ENCODE measurements at regions not wholly inside any gene's neighbourhood (a gene's known extent, or its start where the extent isn't known, plus 50 kb on each side); places are given as distances from the start of the nearest gene placed in this dataset.
"Not testable (repeated sequence)": the region's sequence is repeated elsewhere in the genome, so short reads cannot be mapped to it uniquely, and the experiment has no call there.

DNA sequence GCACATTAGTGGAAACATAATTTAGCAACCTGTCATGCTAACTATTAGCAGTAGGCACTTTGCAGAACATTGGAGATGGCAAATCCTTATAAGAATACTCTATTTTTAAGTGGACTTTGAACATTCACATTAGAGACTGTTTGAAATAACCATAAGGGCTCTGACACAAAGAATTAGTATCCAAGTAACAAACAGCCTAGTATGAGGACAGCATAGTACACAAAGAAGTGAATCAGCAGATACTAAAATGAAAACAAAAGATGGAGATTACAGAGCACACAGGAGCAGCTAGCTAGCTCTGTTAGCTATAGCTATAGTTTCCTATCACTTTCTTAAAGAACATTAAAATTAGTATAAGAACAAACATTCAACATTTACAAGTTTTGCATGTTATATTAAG lies 256.3 kb upstream of the SPOPL start:
- CTCF ChIA-PET, result no interaction called here
- intact Hi-C loops (cut with micrococcal nuclease; ENCODE audit: unreplicated experiment), result no loop called here
- H3K9me2 ChIP-seq (ENCODE audit: insufficient read depth), result no peaks in the 10 kb centered on the region

DNA sequence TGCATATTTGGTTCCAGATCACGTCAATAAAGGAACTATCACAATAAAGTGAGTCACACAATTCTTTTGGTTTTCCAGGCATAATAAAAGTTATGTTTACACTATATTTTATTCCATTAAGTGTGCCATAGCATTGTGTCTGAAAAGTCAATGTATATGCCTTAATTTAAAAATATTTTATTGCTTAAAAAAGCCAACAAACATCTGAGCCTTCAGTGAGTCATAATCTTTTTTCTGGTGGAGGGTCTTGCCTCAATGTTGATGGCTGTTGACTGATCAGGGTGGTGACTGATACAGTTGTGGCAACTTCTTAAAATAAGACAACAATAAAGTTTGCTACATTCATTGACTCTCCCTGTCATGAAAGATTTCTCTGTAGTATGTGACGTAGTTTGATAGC lies 254.3 kb upstream of the SPOPL start:
- TF ChIP-seq EZH2 (IDR thresholded peaks at IDR 0.05; ENCODE audit: low read depth), result no peak
- TF ChIP-seq, protein P1, sequence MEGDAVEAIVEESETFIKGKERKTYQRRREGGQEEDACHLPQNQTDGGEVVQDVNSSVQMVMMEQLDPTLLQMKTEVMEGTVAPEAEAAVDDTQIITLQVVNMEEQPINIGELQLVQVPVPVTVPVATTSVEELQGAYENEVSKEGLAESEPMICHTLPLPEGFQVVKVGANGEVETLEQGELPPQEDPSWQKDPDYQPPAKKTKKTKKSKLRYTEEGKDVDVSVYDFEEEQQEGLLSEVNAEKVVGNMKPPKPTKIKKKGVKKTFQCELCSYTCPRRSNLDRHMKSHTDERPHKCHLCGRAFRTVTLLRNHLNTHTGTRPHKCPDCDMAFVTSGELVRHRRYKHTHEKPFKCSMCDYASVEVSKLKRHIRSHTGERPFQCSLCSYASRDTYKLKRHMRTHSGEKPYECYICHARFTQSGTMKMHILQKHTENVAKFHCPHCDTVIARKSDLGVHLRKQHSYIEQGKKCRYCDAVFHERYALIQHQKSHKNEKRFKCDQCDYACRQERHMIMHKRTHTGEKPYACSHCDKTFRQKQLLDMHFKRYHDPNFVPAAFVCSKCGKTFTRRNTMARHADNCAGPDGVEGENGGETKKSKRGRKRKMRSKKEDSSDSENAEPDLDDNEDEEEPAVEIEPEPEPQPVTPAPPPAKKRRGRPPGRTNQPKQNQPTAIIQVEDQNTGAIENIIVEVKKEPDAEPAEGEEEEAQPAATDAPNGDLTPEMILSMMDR (conservative IDR thresholded peaks at IDR 0.05), result no peak
- CTCF ChIA-PET, result no interaction called here
- H3K27me3 ChIP-seq (ENCODE audit: insufficient read depth, low read depth), result no peaks in the 10 kb centered on the region
- H3K79me2 ChIP-seq (ENCODE audit: low read depth), result no peaks in the 10 kb centered on the region
- no peak overlapping the region for H3K4me3 ChIP-seq
- H4K20me1 ChIP-seq (ENCODE audit: insufficient read depth), result no peaks in the 10 kb centered on the region
- H3K9me3 ChIP-seq (ENCODE audit: insufficient read depth, low read depth), result no peaks in the 10 kb centered on the region
- no peak overlapping the region for H3K4me2 ChIP-seq
- POLR2A ChIA-PET (ENCODE audit: unreplicated experiment), result no interaction called here
- no peak for DNase-seq
- H3K4me1 ChIP-seq (replicated peaks; ENCODE audit: insufficient read depth), result no peaks in the 10 kb centered on the region
- no peaks in the 10 kb centered on the region for H3K9me2 ChIP-seq (ENCODE audit: insufficient read depth)
- intact Hi-C loops (cut with micrococcal nuclease; ENCODE audit: unreplicated experiment), result no loop called here
- no peak overlapping the region for H3K27ac ChIP-seq
- H3K36me3 ChIP-seq (ENCODE audit: low read depth), result no peaks in the 10 kb centered on the region
- H2AFZ ChIP-seq, result no peak overlapping the region
- no peaks in the 10 kb centered on the region for H3F3A ChIP-seq (ENCODE audit: insufficient read depth, low read depth)
- BruUV-seq (replicated peaks), result no TSS peak

More for the DNA sequence above, 256.3 kb upstream of the SPOPL start:
- H3K4me3 ChIP-seq, result no peak overlapping the region
- H3K4me1 ChIP-seq (replicated peaks; ENCODE audit: insufficient read depth), result no peaks in the 10 kb centered on the region
- H3K79me2 ChIP-seq (ENCODE audit: low read depth), result no peaks in the 10 kb centered on the region
- no TSS peak for BruUV-seq (replicated peaks)
- H4K20me1 ChIP-seq (ENCODE audit: insufficient read depth), result no peaks in the 10 kb centered on the region
- no peak for DNase-seq
- H3K9me3 ChIP-seq (ENCODE audit: insufficient read depth, low read depth), result no peaks in the 10 kb centered on the region
- H3K36me3 ChIP-seq (ENCODE audit: low read depth), result no peaks in the 10 kb centered on the region
- H3F3A ChIP-seq (ENCODE audit: insufficient read depth, low read depth), result no peaks in the 10 kb centered on the region
- H3K27me3 ChIP-seq (ENCODE audit: insufficient read depth, low read depth), result no peaks in the 10 kb centered on the region
- no peak overlapping the region for H3K27ac ChIP-seq
- no peak for TF ChIP-seq EZH2 (IDR thresholded peaks at IDR 0.05; ENCODE audit: low read depth)
- TF ChIP-seq, protein P1 (conservative IDR thresholded peaks at IDR 0.05), result no peak
- no peak overlapping the region for H2AFZ ChIP-seq
- POLR2A ChIA-PET (ENCODE audit: unreplicated experiment), result no interaction called here
- H3K4me2 ChIP-seq, result no peak overlapping the region

DNA sequence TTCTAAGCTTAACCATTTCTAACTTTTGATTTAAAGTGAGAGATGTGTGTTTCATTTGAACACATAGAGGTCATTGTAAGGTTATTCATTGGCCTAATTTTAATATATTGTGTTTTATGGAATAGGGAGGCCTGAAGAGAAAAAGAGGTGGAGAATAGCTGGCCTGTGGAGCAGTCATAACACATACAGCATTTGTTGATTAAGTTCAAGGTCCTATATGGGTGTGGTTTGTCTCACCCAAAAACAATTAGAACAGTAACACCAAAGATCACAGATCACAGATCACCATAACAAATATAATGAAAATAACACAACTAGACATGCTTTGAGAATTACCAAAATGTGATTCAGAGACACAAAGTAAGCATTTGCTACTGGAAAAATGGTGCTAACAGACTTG lies 252.4 kb upstream of the SPOPL start:
- no peaks in the 10 kb centered on the region for H3K9me3 ChIP-seq (ENCODE audit: insufficient read depth, low read depth)
- no peak overlapping the region for H3K4me2 ChIP-seq
- no peaks in the 10 kb centered on the region for H4K20me1 ChIP-seq (ENCODE audit: insufficient read depth)
- H3K4me1 ChIP-seq (replicated peaks; ENCODE audit: insufficient read depth), result no peaks in the 10 kb centered on the region
- intact Hi-C loops (cut with micrococcal nuclease; ENCODE audit: unreplicated experiment), result no loop called here
- ChIA-PET POLR2A (ENCODE audit: unreplicated experiment) (no interaction called here), CTCF (interaction anchor here (0.7 kb wide), 1 partner anchor 97 kb away, joined by 3 read pairs; no protein-coding TSS in a partner anchor)
- no peak overlapping the region for H3K4me3 ChIP-seq
- no peak overlapping the region for H3K27ac ChIP-seq
- H3K9me2 ChIP-seq (ENCODE audit: insufficient read depth), result no peaks in the 10 kb centered on the region
- no peak for DNase-seq
- no peak overlapping the region for H2AFZ ChIP-seq
- H3K27me3 ChIP-seq (ENCODE audit: insufficient read depth, low read depth), result no peaks in the 10 kb centered on the region
- TF ChIP-seq, protein P1 (conservative IDR thresholded peaks at IDR 0.05), result no peak
- no peak for TF ChIP-seq EZH2 (IDR thresholded peaks at IDR 0.05; ENCODE audit: low read depth)
- H3K79me2 ChIP-seq (ENCODE audit: low read depth), result no peaks in the 10 kb centered on the region
- no TSS peak for BruUV-seq (replicated peaks)
- H3K36me3 ChIP-seq (ENCODE audit: low read depth), result no peaks in the 10 kb centered on the region
- H3F3A ChIP-seq (ENCODE audit: insufficient read depth, low read depth), result no peaks in the 10 kb centered on the region

DNA sequence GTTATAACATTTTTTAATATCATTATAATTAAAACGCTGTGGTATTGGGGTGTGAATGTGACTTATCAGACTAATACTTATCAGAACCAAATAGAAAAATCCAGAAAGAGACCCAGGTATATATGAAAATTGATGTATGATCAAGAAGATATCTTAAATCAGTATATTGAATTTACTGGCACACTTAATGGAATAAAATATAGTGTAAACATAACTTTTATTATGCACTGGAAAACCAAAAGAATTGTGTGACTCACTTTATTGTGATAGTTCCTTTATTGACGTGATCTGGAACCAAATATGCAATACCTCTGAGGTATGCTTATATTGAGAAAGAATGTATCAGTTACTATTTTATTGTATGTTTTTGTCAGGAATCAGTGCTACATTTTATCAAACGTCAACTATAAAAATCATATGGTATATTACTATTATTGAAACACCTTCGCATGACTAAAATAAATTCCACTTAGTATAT lies 250.7 kb upstream of the SPOPL start:
- H4K20me1 ChIP-seq (ENCODE audit: insufficient read depth); H3K4me1 ChIP-seq (replicated peaks; ENCODE audit: insufficient read depth); POLR2A ChIA-PET (ENCODE audit: unreplicated experiment); H3K4me2 ChIP-seq; H3K27me3 ChIP-seq (ENCODE audit: insufficient read depth, low read depth); H3K4me3 ChIP-seq; H3K9me2 ChIP-seq (ENCODE audit: insufficient read depth); BruUV-seq (replicated peaks); H3K79me2 ChIP-seq (ENCODE audit: low read depth); H3K27ac ChIP-seq; intact Hi-C loops (cut with micrococcal nuclease; ENCODE audit: unreplicated experiment); H3K36me3 ChIP-seq (ENCODE audit: low read depth); H2AFZ ChIP-seq; CTCF ChIA-PET; DNase-seq; H3K9me3 ChIP-seq (ENCODE audit: insufficient read depth, low read depth); H3F3A ChIP-seq (ENCODE audit: insufficient read depth, low read depth): not testable (repeated sequence)
